HFFc6 (cell line): ENCODE measurements at regions not wholly inside any gene's neighbourhood (a gene's known extent, or its start where the extent isn't known, plus 50 kb on each side); places are given as distances from the start of the nearest gene placed in this dataset.

Experiments used
- DNase-seq: peaks from one replicate; pipeline ENCODE4 v3.0.0-alpha.2; 2018
- H3K27ac Mint-ChIP-seq: 2 replicates; pipeline ENCODE4 v1.8.0; 2020; ENCODE audit warnings: mild to moderate bottlenecking, mixed read lengths
- H3K27me3 Mint-ChIP-seq: 2 replicates; pipeline ENCODE4 v1.8.0; 2021; ENCODE audit warnings: mild to moderate bottlenecking, moderate library complexity, mixed read lengths; ENCODE audit not compliant: insufficient read depth
- H3K36me3 Mint-ChIP-seq: 2 replicates; pipeline ENCODE4 v1.8.0; 2021; ENCODE audit warnings: low read depth, mixed read lengths
- H3K4me1 Mint-ChIP-seq: 2 replicates; pipeline ENCODE4 v1.8.0; 2020; ENCODE audit warnings: low read depth, mixed read lengths
- H3K4me3 Mint-ChIP-seq: 2 replicates; pipeline ENCODE4 v1.8.0; 2020; ENCODE audit warnings: mild to moderate bottlenecking, moderate library complexity, mixed read lengths
- H3K9me3 Mint-ChIP-seq: 2 replicates; pipeline ENCODE4 v1.8.0; 2020; ENCODE audit warnings: mild to moderate bottlenecking, mixed read lengths
- CTCF ChIP-seq: fragments of 200-600 bp; sonication (generic); IDR thresholded peaks from 2 replicates; pipeline ENCODE4 v1.5.0; 2021; ENCODE audit warnings: antibody characterized with exemption, mild to moderate bottlenecking

DNA sequence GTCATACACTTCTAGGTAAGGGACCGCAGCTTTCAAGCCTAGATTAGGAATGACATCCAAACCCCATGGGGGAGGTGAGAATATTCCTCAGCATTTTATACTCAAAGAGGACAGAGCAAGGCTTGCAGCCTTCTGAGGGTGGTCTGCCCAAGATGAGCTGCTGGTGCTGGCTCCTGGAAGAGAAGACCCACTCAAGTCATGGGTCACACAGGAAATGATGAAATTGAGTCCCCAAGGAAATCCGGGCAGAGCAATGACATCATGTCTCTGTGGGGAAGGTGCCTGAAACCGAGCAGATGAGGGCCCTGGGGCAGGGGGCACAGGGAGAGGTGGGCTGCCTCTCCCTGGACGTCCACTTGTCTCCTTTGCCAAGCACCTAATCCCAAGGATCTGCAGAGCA, 468.7 kb downstream of the TSHZ3 start:
- no peak for TF ChIP-seq CTCF
- Mint-ChIP-seq H3K27me3 (no peaks in the 10 kb centered on the region; the same call in 1 of the 2 replicates), H3K9me3 (peaks cover 53% of the 10 kb centered on the region), H3K4me3 (no peak overlapping the region), H3K4me1 (no peaks in the 10 kb centered on the region), H3K36me3 (no peaks in the 10 kb centered on the region), H3K27ac (no peak overlapping the region)
- no peak for DNase-seq

DNA sequence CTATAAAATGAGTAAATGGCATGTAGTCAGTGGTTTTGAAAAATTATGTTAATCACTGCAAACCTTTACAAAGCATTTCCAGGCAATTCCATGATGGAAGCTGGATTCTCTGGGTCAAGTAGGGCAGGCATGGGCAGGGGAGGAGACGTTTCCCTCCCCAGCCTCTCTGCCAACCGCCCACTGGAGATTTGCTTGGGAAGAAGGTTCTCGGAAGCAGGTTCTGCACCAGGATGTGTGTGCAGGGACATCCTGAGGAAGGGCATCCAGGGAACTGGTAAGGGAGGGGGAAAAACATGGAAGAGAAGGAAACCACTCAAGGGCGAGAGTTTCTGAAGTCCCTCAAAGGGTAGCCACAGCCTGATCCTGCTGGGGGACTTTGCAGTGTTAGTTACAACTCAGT, 469.1 kb downstream of the TSHZ3 start:
- peaks cover 53% of the 10 kb centered on the region for H3K9me3 Mint-ChIP-seq
- TF ChIP-seq CTCF: no peak
- H3K4me3 Mint-ChIP-seq: no peak overlapping the region
- H3K27ac Mint-ChIP-seq: no peak overlapping the region
- no peaks in the 10 kb centered on the region for H3K4me1 Mint-ChIP-seq
- no peaks in the 10 kb centered on the region for H3K36me3 Mint-ChIP-seq
- DNase-seq: no peak
- H3K27me3 Mint-ChIP-seq: no peaks in the 10 kb centered on the region

- no peak for TF ChIP-seq CTCF
- DNase-seq: no peak
- no peaks in the 10 kb centered on the region for H3K4me1 Mint-ChIP-seq
- H3K4me3 Mint-ChIP-seq: no peak overlapping the region
- H3K36me3 Mint-ChIP-seq: no peaks in the 10 kb centered on the region
- H3K27me3 Mint-ChIP-seq: no peaks in the 10 kb centered on the region
- no peak overlapping the region for H3K27ac Mint-ChIP-seq
- H3K9me3 Mint-ChIP-seq: peaks cover 53% of the 10 kb centered on the region
Measured at GRCh38 chr19:30879736-30880135, 469.5 kb downstream of the TSHZ3 start.

DNA sequence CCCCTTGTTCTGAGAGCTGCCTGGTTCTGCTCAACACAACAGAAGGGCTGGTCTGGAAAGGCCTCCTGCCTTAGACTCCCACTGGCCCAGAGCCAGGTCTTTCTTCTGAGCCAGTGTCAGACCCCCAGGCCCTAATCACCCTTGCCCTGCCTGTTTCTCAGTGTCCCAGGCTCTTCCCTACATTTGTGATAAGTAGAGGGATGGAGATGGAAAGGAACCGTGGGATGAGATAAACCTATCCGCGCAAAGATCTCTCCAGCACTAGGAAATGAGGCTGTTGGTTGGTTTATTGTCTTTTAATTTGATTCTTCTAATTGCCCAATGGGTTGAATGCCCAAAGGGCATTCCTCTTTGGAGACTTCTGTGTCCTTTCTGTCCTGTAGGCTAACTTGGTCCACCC, 470.0 kb downstream of the TSHZ3 start:
- no peak for DNase-seq
- no peaks in the 10 kb centered on the region for H3K36me3 Mint-ChIP-seq
- peaks cover 50% of the 10 kb centered on the region for H3K9me3 Mint-ChIP-seq
- H3K4me3 Mint-ChIP-seq: no peak overlapping the region
- no peak overlapping the region for H3K27ac Mint-ChIP-seq
- no peaks in the 10 kb centered on the region for H3K4me1 Mint-ChIP-seq
- no peak for TF ChIP-seq CTCF
- H3K27me3 Mint-ChIP-seq: no peaks in the 10 kb centered on the region

DNA sequence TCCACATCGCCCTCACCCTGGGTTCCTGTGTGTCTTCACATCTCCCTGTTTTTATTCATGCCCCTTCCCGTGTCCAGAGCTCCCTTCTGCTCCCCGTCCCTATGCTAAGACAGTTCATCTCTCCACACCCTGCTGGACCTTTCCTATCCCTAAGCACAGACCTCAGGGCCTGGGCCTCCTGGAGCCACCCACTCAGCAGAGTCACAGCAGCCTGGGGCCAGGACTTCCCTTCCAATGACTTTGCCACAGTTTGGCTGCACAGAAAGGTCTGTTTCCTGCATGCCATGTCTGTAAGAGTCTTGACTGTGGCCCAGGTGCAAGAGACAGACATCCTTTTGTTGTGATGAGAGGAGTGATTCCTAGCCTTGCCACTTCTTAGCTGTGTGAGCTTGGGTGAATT, 470.7 kb downstream of the TSHZ3 start:
- no peak for DNase-seq
- Mint-ChIP-seq H3K27ac (no peak overlapping the region), H3K4me3 (no peak overlapping the region), H3K9me3 (peaks cover 53% of the 10 kb centered on the region), H3K4me1 (no peaks in the 10 kb centered on the region), H3K36me3 (no peaks in the 10 kb centered on the region), H3K27me3 (no peaks in the 10 kb centered on the region)
- TF ChIP-seq CTCF: no peak

DNA sequence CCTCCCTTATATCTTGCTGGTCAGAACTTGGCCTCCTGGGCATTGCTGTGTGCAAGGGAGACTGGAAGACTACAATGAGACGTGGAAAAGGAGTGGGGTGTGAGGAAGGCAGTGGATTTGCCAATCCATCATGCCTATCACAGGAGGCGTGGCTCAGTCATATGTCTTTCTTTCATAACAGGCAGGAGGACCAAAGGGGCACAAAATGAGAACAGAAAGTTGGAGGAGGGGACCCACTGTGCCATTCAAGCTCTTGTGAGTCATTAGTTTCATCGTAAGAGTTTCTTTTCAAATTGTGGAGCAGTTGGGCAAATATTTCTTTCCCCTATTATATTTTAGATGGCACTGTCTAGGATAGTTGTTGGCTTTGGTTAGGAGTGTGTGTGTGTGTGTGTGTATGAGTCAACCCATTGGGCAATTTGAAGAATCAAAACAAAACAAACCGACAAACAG, 471.5 kb downstream of the TSHZ3 start:
- no peaks in the 10 kb centered on the region for H3K4me1 Mint-ChIP-seq
- peaks cover 61% of the 10 kb centered on the region for H3K9me3 Mint-ChIP-seq
- no peak overlapping the region for H3K4me3 Mint-ChIP-seq
- no peaks in the 10 kb centered on the region for H3K36me3 Mint-ChIP-seq
- no peaks in the 10 kb centered on the region for H3K27me3 Mint-ChIP-seq
- TF ChIP-seq CTCF: no peak
- no peak for DNase-seq
- H3K27ac Mint-ChIP-seq: no peak overlapping the region
